ENCODE measurements at regions not wholly inside any gene's neighbourhood (a gene's known extent, or its start where the extent isn't known, plus 50 kb on each side); places are given as distances from the start of the nearest gene placed in this dataset.
"Not testable (repeated sequence)": the region's sequence is repeated elsewhere in the genome, so short reads cannot be mapped to it uniquely, and the experiment has no call there.

GRCh38 chr15:67925182-67925581 lies 85.3 kb upstream of the RNU6-1 start:
- H3K36me3 ChIP-seq (ENCODE audit: insufficient read depth, low read length): no peaks in the 10 kb centered on the region
- peaks cover 3% of the 10 kb centered on the region for H3K9me3 ChIP-seq (ENCODE audit: low read length)
- H3K4me3 ChIP-seq (ENCODE audit: low read length): no peak overlapping the region
- no peaks in the 10 kb centered on the region for H3K4me1 ChIP-seq (ENCODE audit: insufficient read depth, low read length)
- H2AFZ ChIP-seq (ENCODE audit: low read depth, low read length): no peak overlapping the region
- H3K27me3 ChIP-seq (ENCODE audit: insufficient read depth, low read length): no peaks in the 10 kb centered on the region

DNA sequence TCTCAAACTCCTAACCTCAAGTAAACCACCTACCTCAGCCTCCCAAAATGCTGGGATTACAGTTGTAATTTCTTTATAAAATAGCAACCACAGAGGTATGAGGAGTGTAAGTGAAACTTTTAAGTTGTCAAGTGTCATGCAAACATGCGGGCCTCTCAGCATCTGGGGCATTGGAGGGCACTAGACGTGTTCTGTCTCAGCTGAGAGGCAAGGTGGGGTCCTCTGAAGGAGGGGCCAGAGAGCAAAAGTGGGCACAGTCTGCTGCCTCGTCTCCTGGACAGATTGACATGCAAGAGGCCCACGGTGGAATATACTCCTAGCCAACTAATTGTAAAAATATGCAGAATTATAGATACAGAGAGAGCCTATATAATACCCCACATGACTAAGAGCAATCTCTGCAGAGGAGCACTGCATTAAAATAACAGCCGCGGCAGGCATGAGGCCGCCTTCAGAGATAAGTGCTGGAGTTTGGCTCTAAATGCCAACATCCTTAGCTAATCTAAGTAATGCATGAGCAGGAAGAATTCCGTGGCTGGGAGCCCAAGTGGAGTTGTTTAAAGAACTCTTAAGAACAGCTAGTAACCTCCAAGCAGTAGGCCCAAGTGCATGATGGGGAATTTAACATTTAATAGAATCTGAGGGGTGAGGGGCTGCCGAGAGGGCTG lies 87.8 kb upstream of the RNU6-1 start:
- no peak overlapping the region for H3K4me3 ChIP-seq (ENCODE audit: low read length)

GRCh38 chr15:67928666-67929065 lies 88.8 kb upstream of the RNU6-1 start:
- Histone ChIP-seq H3K27me3 (ENCODE audit: insufficient read depth, low read length) (peaks cover 6% of the 10 kb centered on the region), H2AFZ (ENCODE audit: low read depth, low read length) (no peak overlapping the region), H3K4me3 (ENCODE audit: low read length) (no peak overlapping the region), H3K4me1 (ENCODE audit: insufficient read depth, low read length) (no peaks in the 10 kb centered on the region), H3K36me3 (ENCODE audit: insufficient read depth, low read length) (no peaks in the 10 kb centered on the region), H3K9me3 (ENCODE audit: low read length) (peaks cover 3% of the 10 kb centered on the region)

More for the DNA sequence above, 87.8 kb upstream of the RNU6-1 start:
- Histone ChIP-seq H3K36me3 (ENCODE audit: insufficient read depth, low read length) (no peaks in the 10 kb centered on the region), H3K9me3 (ENCODE audit: low read length) (peaks cover 3% of the 10 kb centered on the region), H3K27me3 (ENCODE audit: insufficient read depth, low read length) (peaks cover 2% of the 10 kb centered on the region), H2AFZ (ENCODE audit: low read depth, low read length) (no peak overlapping the region), H3K4me1 (ENCODE audit: insufficient read depth, low read length) (no peaks in the 10 kb centered on the region)

DNA sequence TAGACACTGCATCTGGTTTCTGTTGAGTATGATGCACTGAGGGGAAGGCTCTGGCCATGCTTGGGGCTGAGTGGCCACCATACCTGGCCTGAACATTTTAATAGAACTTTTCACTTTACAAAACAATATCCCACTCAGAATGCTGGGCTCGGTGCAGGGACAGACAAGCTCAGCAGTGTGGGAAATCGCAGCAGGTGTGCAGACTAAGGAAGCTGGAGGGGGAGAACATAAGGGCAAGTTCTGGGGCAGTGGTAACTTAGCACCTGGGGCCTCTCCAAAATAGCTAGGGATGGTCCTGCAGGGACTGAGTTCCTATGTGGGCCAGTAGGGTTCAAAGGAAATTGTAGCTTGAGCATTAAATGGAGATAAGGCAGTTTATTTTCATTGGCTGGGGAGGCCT lies 90.9 kb upstream of the RNU6-1 start:
- no peaks in the 10 kb centered on the region for H3K4me1 ChIP-seq (ENCODE audit: insufficient read depth, low read length)

GRCh38 chr15:67931861-67932260 lies 92.0 kb upstream of the RNU6-1 start:
- no peaks in the 10 kb centered on the region for H3K36me3 ChIP-seq (ENCODE audit: insufficient read depth, low read length)
- H3K27me3 ChIP-seq (ENCODE audit: insufficient read depth, low read length): peaks cover 9% of the 10 kb centered on the region
- peaks cover 1% of the 10 kb centered on the region for H3K9me3 ChIP-seq (ENCODE audit: low read length)

More for the DNA sequence above, 90.9 kb upstream of the RNU6-1 start:
- Histone ChIP-seq H3K9me3 (ENCODE audit: low read length) (peaks cover 1% of the 10 kb centered on the region), H3K36me3 (ENCODE audit: insufficient read depth, low read length) (no peaks in the 10 kb centered on the region), H2AFZ (ENCODE audit: low read depth, low read length) (no peak overlapping the region), H3K27me3 (ENCODE audit: insufficient read depth, low read length) (peaks cover 6% of the 10 kb centered on the region), H3K4me3 (ENCODE audit: low read length) (no peak overlapping the region)

DNA sequence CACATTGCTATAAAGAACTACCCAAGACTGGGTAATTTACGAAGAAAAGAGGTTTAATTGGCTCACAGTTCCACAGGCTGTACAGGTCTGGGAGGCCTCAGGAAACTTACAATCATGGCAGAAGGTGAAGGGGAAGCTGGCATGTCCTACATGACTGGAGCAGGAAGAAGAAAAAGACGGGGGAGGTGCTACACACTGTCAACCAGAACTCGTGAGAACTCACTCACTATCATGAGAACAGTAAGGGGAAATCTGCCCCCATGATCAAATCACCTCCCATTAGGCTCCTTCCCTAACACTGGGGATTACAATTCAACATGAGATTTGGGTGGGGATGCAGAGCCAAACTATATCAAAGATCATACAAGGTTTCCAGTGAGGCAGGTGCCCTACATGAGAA lies 94.3 kb upstream of the RNU6-1 start:
- not testable (repeated sequence) for H3K27me3 ChIP-seq (ENCODE audit: insufficient read depth, low read length); H3K4me1 ChIP-seq (ENCODE audit: insufficient read depth, low read length); H2AFZ ChIP-seq (ENCODE audit: low read depth, low read length); H3K4me3 ChIP-seq (ENCODE audit: low read length); H3K36me3 ChIP-seq (ENCODE audit: insufficient read depth, low read length); H3K9me3 ChIP-seq (ENCODE audit: low read length)

More at GRCh38 chr15:67931861-67932260, 92.0 kb upstream of the RNU6-1 start:
- Histone ChIP-seq H2AFZ (ENCODE audit: low read depth, low read length) (no peak overlapping the region), H3K4me1 (ENCODE audit: insufficient read depth, low read length) (no peaks in the 10 kb centered on the region), H3K4me3 (ENCODE audit: low read length) (no peak overlapping the region)

DNA sequence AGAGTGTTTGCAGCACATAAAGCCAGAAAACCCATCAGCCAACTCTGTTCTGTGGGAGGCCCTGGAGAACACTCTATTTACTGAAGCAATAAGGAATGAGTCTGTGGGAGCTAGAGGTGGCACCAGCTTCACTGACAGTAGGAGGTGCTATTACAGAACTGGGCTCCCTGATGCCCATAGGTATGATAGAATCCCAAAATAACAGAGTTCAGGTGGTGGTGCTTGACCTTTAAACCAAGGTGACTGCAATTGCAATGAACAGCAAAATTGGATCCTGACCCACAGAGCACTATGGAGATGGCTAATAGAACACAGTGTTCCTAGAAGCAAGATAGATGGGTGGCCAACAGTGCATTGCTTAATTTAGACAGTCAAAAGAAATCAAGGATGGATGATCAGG lies 95.4 kb upstream of the RNU6-1 start:
- H2AFZ ChIP-seq (ENCODE audit: low read depth, low read length): no peak overlapping the region
- no peak overlapping the region for H3K4me3 ChIP-seq (ENCODE audit: low read length)
- peaks cover 10% of the 10 kb centered on the region for H3K27me3 ChIP-seq (ENCODE audit: insufficient read depth, low read length)
- peaks cover 2% of the 10 kb centered on the region for H3K4me1 ChIP-seq (ENCODE audit: insufficient read depth, low read length)
- H3K36me3 ChIP-seq (ENCODE audit: insufficient read depth, low read length): no peaks in the 10 kb centered on the region
- peaks cover 1% of the 10 kb centered on the region for H3K9me3 ChIP-seq (ENCODE audit: low read length)

DNA sequence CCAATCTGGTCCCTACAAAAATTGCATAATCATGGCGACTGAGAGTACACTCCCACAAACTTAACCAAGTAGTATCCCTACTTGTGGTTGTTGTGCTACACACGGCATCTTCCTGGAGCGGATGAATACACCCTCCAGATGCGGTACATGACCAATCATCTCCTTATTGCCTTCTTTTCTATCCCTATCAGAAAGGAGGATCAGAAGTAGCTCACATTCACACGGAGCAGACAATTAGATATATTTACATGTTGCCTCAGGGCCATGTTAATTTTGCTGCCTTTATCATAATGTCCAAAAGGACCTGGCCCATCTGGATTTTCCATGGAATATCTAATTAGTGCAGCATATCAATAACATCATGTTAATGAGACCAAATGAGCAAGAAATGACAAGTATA lies 96.4 kb upstream of the RNU6-1 start:
- peaks cover 2% of the 10 kb centered on the region for H3K4me1 ChIP-seq (ENCODE audit: insufficient read depth, low read length)
- H3K4me3 ChIP-seq (ENCODE audit: low read length): no peak overlapping the region

DNA sequence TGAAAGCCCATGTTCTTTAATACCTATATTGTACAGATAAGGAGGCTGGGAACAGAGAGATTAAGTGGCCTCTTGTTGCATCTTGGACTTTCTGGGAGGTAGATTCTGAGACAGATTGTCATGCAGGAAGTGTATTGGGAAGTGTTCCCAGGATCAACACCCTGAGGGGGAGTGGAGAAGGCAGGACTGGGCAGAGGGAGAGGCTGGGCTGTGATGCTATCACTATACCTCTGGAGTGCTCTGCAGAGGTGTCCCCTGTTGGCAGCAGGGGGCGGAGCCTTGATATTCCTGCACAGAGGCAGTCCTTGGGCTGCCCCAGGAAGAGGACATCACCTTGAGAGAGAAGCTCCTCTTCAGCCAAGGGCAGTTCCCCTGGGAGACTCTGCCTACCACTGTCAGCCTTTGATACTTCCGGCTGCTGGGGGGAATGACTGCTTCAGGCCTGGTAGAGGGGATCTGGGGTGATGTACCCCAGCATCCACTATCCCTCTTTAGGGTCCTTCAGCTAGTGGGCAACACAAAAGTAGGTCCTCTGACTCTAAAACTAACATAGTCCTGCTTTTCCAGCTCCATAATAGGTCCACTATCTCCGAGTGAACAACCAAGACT lies 97.4 kb upstream of the RNU6-1 start:
- Histone ChIP-seq H3K4me3 (ENCODE audit: low read length) (no peak overlapping the region), H3K4me1 (ENCODE audit: insufficient read depth, low read length) (peaks cover 2% of the 10 kb centered on the region), H2AFZ (ENCODE audit: low read depth, low read length) (no peak overlapping the region), H3K27me3 (ENCODE audit: insufficient read depth, low read length) (peaks cover 10% of the 10 kb centered on the region), H3K36me3 (ENCODE audit: insufficient read depth, low read length) (no peaks in the 10 kb centered on the region), H3K9me3 (ENCODE audit: low read length) (peaks cover 1% of the 10 kb centered on the region)

More for the DNA sequence above, 96.4 kb upstream of the RNU6-1 start:
- no peaks in the 10 kb centered on the region for H3K36me3 ChIP-seq (ENCODE audit: insufficient read depth, low read length)
- H3K9me3 ChIP-seq (ENCODE audit: low read length): peaks cover 1% of the 10 kb centered on the region
- H2AFZ ChIP-seq (ENCODE audit: low read depth, low read length): no peak overlapping the region
- peaks cover 10% of the 10 kb centered on the region for H3K27me3 ChIP-seq (ENCODE audit: insufficient read depth, low read length)

- H3K4me3 ChIP-seq (ENCODE audit: low read length): not testable (repeated sequence)
Measured at GRCh38 chr15:67939179-67939578, 99.3 kb upstream of the RNU6-1 start.

GRCh38 chr15:67939588-67940323 lies 99.9 kb upstream of the RNU6-1 start:
- not testable (repeated sequence) for H2AFZ ChIP-seq (ENCODE audit: low read depth, low read length); H3K9me3 ChIP-seq (ENCODE audit: low read length); H3K36me3 ChIP-seq (ENCODE audit: insufficient read depth, low read length); H3K27me3 ChIP-seq (ENCODE audit: insufficient read depth, low read length); H3K4me3 ChIP-seq (ENCODE audit: low read length)
- H3K4me1 ChIP-seq (ENCODE audit: insufficient read depth, low read length): peaks cover 11% of the 10 kb centered on the region

More at GRCh38 chr15:67939179-67939578, 99.3 kb upstream of the RNU6-1 start:
- not testable (repeated sequence) for H2AFZ ChIP-seq (ENCODE audit: low read depth, low read length); H3K36me3 ChIP-seq (ENCODE audit: insufficient read depth, low read length); H3K27me3 ChIP-seq (ENCODE audit: insufficient read depth, low read length); H3K9me3 ChIP-seq (ENCODE audit: low read length)
- peaks cover 11% of the 10 kb centered on the region for H3K4me1 ChIP-seq (ENCODE audit: insufficient read depth, low read length)

DNA sequence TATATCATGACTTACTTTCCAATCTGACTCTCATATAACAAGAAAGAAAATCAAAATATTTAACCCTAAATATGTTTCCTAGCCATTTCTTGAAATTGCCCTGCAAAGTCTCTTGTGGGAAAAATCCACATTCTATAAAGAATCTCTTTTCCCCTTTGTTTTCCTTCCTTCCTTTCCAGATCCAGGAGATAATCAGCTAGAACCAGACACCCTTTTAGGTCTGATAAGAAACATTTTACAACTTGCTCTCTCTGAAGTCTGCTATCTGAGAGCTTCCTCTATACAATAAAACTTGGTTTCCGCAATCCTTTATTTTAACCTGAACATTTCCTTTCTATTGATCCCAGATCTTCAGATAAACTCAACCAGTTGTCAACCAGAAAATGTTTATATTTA lies 100.5 kb upstream of the RNU6-1 start:
- H3K4me3 ChIP-seq (ENCODE audit: low read length): no peak overlapping the region
- H3K27me3 ChIP-seq (ENCODE audit: insufficient read depth, low read length): peaks cover 4% of the 10 kb centered on the region

DNA sequence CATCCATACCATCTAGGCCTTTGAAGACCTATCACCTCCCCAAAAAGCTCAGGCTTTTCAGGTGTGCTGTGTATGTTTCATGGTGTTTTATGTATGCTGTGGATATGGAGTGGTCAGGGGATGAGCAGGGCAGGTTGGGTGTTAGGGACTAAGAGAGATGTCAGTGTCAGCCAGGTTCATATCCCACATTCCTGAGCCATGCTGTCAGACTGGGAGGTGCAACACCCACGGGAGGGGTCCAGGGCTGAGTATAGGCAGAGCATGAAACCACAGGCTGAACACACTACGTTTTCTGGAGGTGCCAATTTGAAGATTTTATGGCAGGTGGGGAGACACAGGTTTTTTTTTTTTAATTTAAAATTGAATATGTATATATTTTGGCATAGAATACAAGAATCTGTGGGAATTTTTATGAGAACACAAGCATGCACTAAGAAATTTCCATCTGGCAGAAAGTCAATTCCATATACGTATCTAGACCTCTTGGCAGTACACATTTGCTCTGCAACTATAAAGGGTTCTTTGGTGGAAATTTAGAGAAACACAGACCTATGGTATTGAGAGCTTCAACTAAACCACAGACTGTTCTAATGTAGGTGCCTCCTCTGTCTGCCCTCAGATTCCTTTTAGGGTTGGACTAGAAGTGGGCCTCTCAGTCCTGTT lies 101.9 kb upstream of the RNU6-1 start:
- peaks cover 25% of the 10 kb centered on the region for H3K4me1 ChIP-seq (ENCODE audit: insufficient read depth, low read length)
- no peak overlapping the region for H2AFZ ChIP-seq (ENCODE audit: low read depth, low read length)
- no peaks in the 10 kb centered on the region for H3K9me3 ChIP-seq (ENCODE audit: low read length)
- no peaks in the 10 kb centered on the region for H3K36me3 ChIP-seq (ENCODE audit: insufficient read depth, low read length)
- H3K4me3 ChIP-seq (ENCODE audit: low read length): no peak overlapping the region
- peaks cover 1% of the 10 kb centered on the region for H3K27me3 ChIP-seq (ENCODE audit: insufficient read depth, low read length)

More for the DNA sequence above, 100.5 kb upstream of the RNU6-1 start:
- no peaks in the 10 kb centered on the region for H3K36me3 ChIP-seq (ENCODE audit: insufficient read depth, low read length)
- peaks cover 12% of the 10 kb centered on the region for H3K4me1 ChIP-seq (ENCODE audit: insufficient read depth, low read length)
- H3K9me3 ChIP-seq (ENCODE audit: low read length): no peaks in the 10 kb centered on the region
- H2AFZ ChIP-seq (ENCODE audit: low read depth, low read length): no peak overlapping the region

All from neuron (in vitro differentiated cells).